ENCODE measurements at regions not wholly inside any gene's neighbourhood (a gene's known extent, or its start where the extent isn't known, plus 50 kb on each side); places are given as distances from the start of the nearest gene placed in this dataset.
"Not testable (repeated sequence)": the region's sequence is repeated elsewhere in the genome, so short reads cannot be mapped to it uniquely, and the experiment has no call there.

DNA sequence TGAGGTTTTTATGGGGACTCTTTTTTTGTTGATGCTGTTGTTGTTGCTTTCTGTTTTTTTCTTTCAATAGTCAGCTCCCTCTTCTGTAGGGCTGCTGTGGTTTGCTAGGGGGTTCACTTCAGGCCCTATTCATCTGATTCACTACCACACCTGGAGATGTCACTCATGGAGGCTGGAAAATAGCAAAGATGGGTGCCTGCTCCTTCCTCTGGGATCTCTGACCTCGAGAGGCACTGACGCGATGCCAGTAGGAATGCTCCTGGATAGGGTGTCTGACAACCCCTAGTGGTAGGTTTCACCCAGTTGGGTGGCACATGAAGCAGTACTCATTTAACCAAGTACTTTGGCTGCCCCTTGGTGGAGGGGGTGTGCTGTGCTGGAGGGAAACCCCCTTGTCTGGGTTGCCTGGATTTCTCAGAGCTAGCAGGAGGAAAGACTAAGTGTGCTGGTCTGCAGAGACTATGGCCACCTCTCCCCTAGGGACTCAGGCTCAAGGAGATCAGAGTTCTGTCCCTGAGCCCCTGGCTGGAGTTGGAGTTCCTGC is 745.5 kb downstream of the TMTC2 start:
- H3K4me1 ChIP-seq (replicated peaks in 1 of 2) = no peaks in the 10 kb centered on the region
- H3K36me3 ChIP-seq (replicated peaks in 1 of 2) = no peaks in the 10 kb centered on the region
- H3K27me3 ChIP-seq = no peaks in the 10 kb centered on the region
- H3K4me3 ChIP-seq = no peak overlapping the region
- H3K27ac ChIP-seq = no peak overlapping the region
- no peak for DNase-seq
- no peaks in the 10 kb centered on the region for H3K9me3 ChIP-seq (replicated peaks in 1 of 3)
- 82 to 96% (median 89%) methylated on average over 3 of the region's 3 CpGs for WGBS, 4 donors
- intact Hi-C loops (cut with DNase I) = no loop called here
- TF ChIP-seq, protein P1, sequence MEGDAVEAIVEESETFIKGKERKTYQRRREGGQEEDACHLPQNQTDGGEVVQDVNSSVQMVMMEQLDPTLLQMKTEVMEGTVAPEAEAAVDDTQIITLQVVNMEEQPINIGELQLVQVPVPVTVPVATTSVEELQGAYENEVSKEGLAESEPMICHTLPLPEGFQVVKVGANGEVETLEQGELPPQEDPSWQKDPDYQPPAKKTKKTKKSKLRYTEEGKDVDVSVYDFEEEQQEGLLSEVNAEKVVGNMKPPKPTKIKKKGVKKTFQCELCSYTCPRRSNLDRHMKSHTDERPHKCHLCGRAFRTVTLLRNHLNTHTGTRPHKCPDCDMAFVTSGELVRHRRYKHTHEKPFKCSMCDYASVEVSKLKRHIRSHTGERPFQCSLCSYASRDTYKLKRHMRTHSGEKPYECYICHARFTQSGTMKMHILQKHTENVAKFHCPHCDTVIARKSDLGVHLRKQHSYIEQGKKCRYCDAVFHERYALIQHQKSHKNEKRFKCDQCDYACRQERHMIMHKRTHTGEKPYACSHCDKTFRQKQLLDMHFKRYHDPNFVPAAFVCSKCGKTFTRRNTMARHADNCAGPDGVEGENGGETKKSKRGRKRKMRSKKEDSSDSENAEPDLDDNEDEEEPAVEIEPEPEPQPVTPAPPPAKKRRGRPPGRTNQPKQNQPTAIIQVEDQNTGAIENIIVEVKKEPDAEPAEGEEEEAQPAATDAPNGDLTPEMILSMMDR (IDR thresholded peaks at IDR 0.05) = no peak
- no peak for TF ChIP-seq POLR2A (IDR thresholded peaks at IDR 0.05)

DNA sequence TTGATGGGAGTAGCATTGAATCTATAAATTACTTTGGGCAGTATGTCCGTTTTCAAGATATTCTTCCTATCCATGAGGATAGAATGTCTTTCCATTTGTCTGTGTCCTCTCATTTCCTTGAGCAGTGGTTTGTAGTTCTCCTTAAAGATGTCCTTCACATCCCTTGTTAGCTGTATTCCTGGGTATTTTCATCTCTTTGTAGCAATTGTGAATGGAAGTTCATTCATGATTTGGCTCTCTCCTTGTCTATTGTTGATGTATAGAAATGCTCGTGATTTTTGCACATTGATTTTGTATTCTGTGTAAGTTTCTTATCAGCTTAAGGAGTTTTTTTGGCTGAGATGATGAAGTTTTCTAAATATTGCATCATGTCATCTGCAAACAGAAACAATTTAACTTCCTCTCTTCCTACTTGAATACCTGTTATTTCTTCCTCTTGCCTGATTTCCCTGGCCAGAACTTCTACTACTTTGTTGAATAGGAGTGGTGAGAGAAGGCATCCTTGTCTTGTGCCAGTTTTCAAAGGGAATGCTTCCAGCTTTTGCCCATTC is 741.0 kb downstream of the TMTC2 start:
- intact Hi-C loops (cut with DNase I) = not testable (repeated sequence)

DNA sequence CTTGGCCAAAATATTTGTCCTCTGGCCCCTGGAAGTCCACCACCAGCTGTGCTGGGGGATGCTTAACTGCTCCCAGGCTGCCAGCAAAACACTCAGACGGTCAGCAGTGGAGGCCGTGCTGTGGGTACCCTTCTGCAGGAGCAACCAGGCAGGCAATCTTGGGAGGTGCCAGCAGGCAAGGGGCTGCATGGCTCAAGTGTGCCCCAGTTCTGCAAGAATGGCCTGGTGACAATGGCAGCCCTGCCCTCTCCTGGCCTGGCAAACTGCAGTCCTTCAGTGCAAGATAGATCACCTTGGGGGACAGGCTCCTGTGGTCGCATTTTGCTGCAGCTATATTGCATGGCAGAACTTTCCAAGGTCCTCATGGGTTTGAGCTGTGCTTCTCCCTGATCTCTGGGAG is 728.3 kb downstream of the TMTC2 start:
- TF ChIP-seq, protein P1 (IDR thresholded peaks at IDR 0.05) = no peak
- no peak for TF ChIP-seq POLR2A (IDR thresholded peaks at IDR 0.05)
- Histone ChIP-seq H3K4me1 (replicated peaks in 1 of 2) (no peaks in the 10 kb centered on the region), H3K36me3 (replicated peaks in 1 of 2) (no peaks in the 10 kb centered on the region), H3K9me3 (replicated peaks in 1 of 3) (no peaks in the 10 kb centered on the region), H3K27me3 (no peaks in the 10 kb centered on the region), H3K27ac (no peak overlapping the region), H3K4me3 (no peak overlapping the region)
- intact Hi-C loops (cut with DNase I) = no loop called here
- WGBS, 4 donors = 70 to 94% (median 82%) methylated on average over 1 to 3 of the region's 3 CpGs
- DNase-seq = no peak

More for the DNA sequence above, 741.0 kb downstream of the TMTC2 start:
- DNase-seq; H3K4me3 ChIP-seq; H3K4me1 ChIP-seq (replicated peaks in 1 of 2); H3K9me3 ChIP-seq (replicated peaks in 1 of 3); H3K36me3 ChIP-seq (replicated peaks in 1 of 2); H3K27ac ChIP-seq; H3K27me3 ChIP-seq: not testable (repeated sequence)
- WGBS, 4 donors = 63 to 74% (median 72%) methylated on average over 2 of the region's 2 CpGs

DNA sequence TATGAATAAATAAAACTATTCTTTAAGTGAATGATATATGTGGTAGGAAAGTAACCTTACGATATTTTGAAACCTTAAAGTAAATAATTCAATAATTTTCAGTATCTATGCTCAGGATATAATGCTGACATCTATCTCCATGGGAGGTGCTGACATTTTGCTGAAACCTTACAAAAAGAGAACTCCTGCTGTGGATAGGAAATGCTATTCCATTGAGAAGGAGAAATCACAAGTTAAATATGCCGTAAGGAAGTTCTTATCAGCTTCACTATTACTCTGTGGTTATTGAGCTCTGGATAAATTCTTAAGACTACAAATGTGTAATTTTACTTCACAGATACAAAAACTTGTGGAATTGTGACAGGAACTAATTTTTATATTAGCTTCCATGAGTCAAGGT is 722.1 kb downstream of the TMTC2 start:
- Histone ChIP-seq H3K27ac (no peak overlapping the region), H3K4me3 (no peak overlapping the region), H3K36me3 (replicated peaks in 1 of 2) (no peaks in the 10 kb centered on the region), H3K4me1 (replicated peaks in 1 of 2) (no peaks in the 10 kb centered on the region), H3K9me3 (replicated peaks in 1 of 3) (no peaks in the 10 kb centered on the region), H3K27me3 (no peaks in the 10 kb centered on the region)
- TF ChIP-seq, protein P1 (IDR thresholded peaks at IDR 0.05) = no peak
- TF ChIP-seq POLR2A (IDR thresholded peaks at IDR 0.05) = no peak
- intact Hi-C loops (cut with DNase I) = no loop called here
- 76 to 88% (median 86%) methylated on average over 2 of the region's 2 CpGs for WGBS, 4 donors
- no peak for DNase-seq

DNA sequence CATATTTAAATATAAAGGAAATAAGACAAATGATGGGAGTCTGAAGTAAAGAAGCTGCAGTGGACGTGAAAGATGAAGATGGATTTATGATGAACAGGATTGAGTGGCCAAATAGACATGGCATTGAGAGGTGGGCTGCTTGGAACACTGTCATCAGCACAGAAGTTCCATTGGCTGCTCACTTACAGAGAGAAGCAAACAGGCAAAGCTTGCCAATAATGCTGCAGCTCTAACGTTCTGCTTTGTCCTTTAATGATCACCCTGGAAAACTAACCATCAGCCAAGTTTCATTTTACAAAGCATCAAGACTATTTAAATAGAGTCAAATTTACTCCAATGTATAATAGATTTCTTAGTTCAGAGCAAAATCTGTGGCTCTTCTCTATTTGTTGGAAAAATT is 721.4 kb downstream of the TMTC2 start:
- Histone ChIP-seq H3K36me3 (replicated peaks in 1 of 2) (no peaks in the 10 kb centered on the region), H3K9me3 (replicated peaks in 1 of 3) (no peaks in the 10 kb centered on the region), H3K27ac (no peak overlapping the region), H3K4me1 (replicated peaks in 1 of 2) (no peaks in the 10 kb centered on the region), H3K4me3 (no peak overlapping the region), H3K27me3 (no peaks in the 10 kb centered on the region)
- TF ChIP-seq POLR2A (IDR thresholded peaks at IDR 0.05) = no peak
- TF ChIP-seq, protein P1 (IDR thresholded peaks at IDR 0.05) = no peak
- intact Hi-C loops (cut with DNase I) = no loop called here
- WGBS, 4 donors = 41 to 53% (median 46%) methylated on average over 2 of the region's 2 CpGs
- DNase-seq = no peak

All from adrenal gland (tissue), 9 donors.